Activated CD4-positive, alpha-beta T cell treated with anti-CD3 and anti-CD28 coated beads, Interleukin-2, amount 10 ng/mL, durations not matched to agents 7 days and 5 days (primary cell): ENCODE measurements at regions not wholly inside any gene's neighbourhood (a gene's known extent, or its start where the extent isn't known, plus 50 kb on each side); places are given as distances from the start of the nearest gene placed in this dataset.
"Not testable (repeated sequence)": the region's sequence is repeated elsewhere in the genome, so short reads cannot be mapped to it uniquely, and the experiment has no call there.

Experiments
- CTCF ChIA-PET: fragments of 350-600 bp; sonication (Branson Sonifier 250); formaldehyde crosslinking; loops from one replicate; lab custom pipeline; 2021; ENCODE audit warnings: antibody characterized with exemption; lab: Charles Lee
- POLR2A ChIA-PET: fragments of 350-600 bp; sonication (Branson Sonifier 250); formaldehyde crosslinking; loops from one replicate; lab custom pipeline; 2021; ENCODE audit warnings: antibody characterized with exemption; lab: Charles Lee
- DNase-seq: peaks from one replicate; pipeline ENCODE4 v3.0.0-alpha.2; 2020
- H3K27ac Mint-ChIP-seq: one replicate; pipeline ENCODE4 v1.8.0; 2021; ENCODE audit warnings: mild to moderate bottlenecking, moderate library complexity, mixed read lengths
- H3K27me3 Mint-ChIP-seq: one replicate; pipeline ENCODE4 v1.8.0; 2021; ENCODE audit warnings: mixed read lengths
- H3K36me3 Mint-ChIP-seq: one replicate; pipeline ENCODE4 v1.8.0; 2021; ENCODE audit warnings: low read depth, mixed read lengths
- H3K4me1 Mint-ChIP-seq: one replicate; pipeline ENCODE4 v1.8.0; 2021; ENCODE audit warnings: mixed read lengths
- H3K4me3 Mint-ChIP-seq: one replicate; pipeline ENCODE4 v1.8.0; 2021; ENCODE audit warnings: mild to moderate bottlenecking, moderate library complexity, mixed read lengths
- H3K9me3 Mint-ChIP-seq: one replicate; pipeline ENCODE4 v1.8.0; 2021; ENCODE audit warnings: mixed read lengths

GRCh38 chr5:173486355-173487225, 129.9 kb downstream of the BOD1 start:
- ChIA-PET POLR2A (no interaction called here), CTCF (no interaction called here)
- H3K36me3 Mint-ChIP-seq = no peaks in the 10 kb centered on the region
- no peak for DNase-seq
- no peaks in the 10 kb centered on the region for H3K4me1 Mint-ChIP-seq
- H3K27ac Mint-ChIP-seq = no peak overlapping the region
- no peak overlapping the region for H3K4me3 Mint-ChIP-seq
- peaks cover 2% of the 10 kb centered on the region for H3K27me3 Mint-ChIP-seq
- no peaks in the 10 kb centered on the region for H3K9me3 Mint-ChIP-seq

- H3K9me3 Mint-ChIP-seq = no peaks in the 10 kb centered on the region
- H3K27ac Mint-ChIP-seq = no peak overlapping the region
- DNase-seq = no peak
- POLR2A ChIA-PET = no interaction called here
- H3K36me3 Mint-ChIP-seq = no peaks in the 10 kb centered on the region
- CTCF ChIA-PET = no interaction called here
- no peaks in the 10 kb centered on the region for H3K4me1 Mint-ChIP-seq
- H3K27me3 Mint-ChIP-seq = peaks cover 2% of the 10 kb centered on the region
- H3K4me3 Mint-ChIP-seq = no peak overlapping the region
Measured at GRCh38 chr5:173484569-173484968, 131.9 kb downstream of the BOD1 start.

DNA sequence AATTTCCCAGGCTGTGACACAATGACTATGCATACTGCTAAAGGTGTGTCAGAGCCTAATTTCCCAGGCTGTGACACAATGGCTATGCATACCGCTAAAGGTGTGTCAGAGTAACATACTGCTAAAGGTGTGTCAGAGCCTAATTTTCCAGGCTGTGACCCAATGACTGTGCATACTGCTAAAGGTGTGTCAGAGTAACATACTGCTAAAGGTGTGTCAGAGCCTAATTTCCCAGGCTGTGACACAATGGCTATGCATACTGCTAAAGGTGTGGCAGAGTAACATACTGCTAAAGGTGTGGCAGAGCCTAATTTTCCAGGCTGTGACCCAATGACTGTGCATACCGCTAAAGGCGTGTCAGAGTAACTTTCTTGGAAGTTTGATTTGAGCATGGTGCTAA, 132.9 kb downstream of the BOD1 start:
- H3K27me3 Mint-ChIP-seq, H3K27ac Mint-ChIP-seq, H3K4me3 Mint-ChIP-seq, POLR2A ChIA-PET, CTCF ChIA-PET, H3K4me1 Mint-ChIP-seq, DNase-seq, H3K9me3 Mint-ChIP-seq, H3K36me3 Mint-ChIP-seq: not testable (repeated sequence)

DNA sequence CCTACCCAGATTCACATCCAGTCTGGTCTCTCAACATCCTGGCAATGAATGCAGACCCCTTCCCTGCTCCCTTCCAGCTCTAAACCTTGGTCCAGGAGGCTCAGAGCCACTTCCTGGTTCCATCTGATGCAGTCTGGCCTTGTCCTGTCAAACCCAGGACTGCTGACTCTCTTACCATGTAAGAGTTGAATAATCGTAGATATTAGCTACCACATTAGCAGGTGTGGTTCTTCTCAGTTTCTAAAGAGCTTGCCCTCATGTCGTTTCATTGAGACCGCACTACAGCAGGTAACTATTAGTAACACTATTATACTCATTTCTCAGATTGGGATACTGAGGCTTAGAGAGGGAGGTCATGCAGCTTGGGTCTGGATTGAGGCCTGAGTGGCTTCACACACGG, 133.3 kb downstream of the BOD1 start:
- ChIA-PET POLR2A (no interaction called here), CTCF (no interaction called here)
- no peak overlapping the region for H3K27ac Mint-ChIP-seq
- no peaks in the 10 kb centered on the region for H3K9me3 Mint-ChIP-seq
- no peaks in the 10 kb centered on the region for H3K4me1 Mint-ChIP-seq
- H3K4me3 Mint-ChIP-seq = no peak overlapping the region
- peaks cover 2% of the 10 kb centered on the region for H3K27me3 Mint-ChIP-seq
- no peak for DNase-seq
- no peaks in the 10 kb centered on the region for H3K36me3 Mint-ChIP-seq

DNA sequence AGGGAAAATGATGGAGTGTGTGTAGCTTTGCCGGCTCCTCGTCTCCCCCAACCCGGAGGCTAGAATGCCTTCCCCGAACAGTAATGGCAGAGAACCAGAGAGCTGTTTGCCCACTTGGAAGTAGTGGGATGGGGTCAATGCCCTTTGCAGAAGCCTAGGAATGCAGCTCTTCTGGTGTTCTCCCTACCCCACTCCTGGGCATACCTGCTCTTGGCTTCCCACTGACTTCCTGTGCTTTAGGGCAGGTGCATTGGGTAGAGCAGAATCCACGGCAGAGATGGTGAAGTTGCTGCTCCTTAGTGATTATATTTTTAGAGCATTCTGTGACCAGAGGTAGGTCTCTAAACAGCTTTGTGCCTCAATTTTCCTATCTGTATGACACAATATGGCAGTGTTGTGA, 134.6 kb downstream of the BOD1 start:
- no peak overlapping the region for H3K27ac Mint-ChIP-seq

GRCh38 chr5:173480896-173481295, 135.6 kb downstream of the BOD1 start:
- Mint-ChIP-seq H3K4me3 (no peak overlapping the region), H3K36me3 (no peaks in the 10 kb centered on the region), H3K9me3 (no peaks in the 10 kb centered on the region), H3K4me1 (no peaks in the 10 kb centered on the region), H3K27me3 (peaks cover 2% of the 10 kb centered on the region), H3K27ac (no peak overlapping the region)
- no peak for DNase-seq
- ChIA-PET CTCF (no interaction called here), POLR2A (no interaction called here)

More for the DNA sequence above, 134.6 kb downstream of the BOD1 start:
- Mint-ChIP-seq H3K4me1 (no peaks in the 10 kb centered on the region), H3K27me3 (peaks cover 2% of the 10 kb centered on the region), H3K36me3 (no peaks in the 10 kb centered on the region), H3K9me3 (no peaks in the 10 kb centered on the region), H3K4me3 (no peak overlapping the region)
- ChIA-PET CTCF (no interaction called here), POLR2A (no interaction called here)
- DNase-seq = no peak

DNA sequence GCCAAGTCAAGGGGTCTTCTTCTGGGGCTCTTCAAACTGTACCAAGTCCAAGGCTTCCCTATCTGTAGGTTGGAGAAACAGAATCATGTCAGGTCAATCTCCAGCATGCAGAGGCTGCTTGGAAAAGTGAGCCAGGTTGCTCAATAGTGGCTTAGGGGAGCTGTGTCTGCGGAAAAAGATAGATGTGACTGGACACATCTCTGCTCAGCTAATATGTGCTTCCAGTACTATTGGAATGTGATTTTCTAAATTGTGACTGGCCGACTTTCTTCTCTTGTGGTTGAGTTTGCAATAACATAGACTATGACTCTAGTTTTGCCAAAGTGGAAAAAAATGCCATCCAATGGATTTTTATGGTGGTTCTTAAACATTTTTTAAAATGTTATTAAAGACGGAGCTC, 136.7 kb downstream of the BOD1 start:
- ChIA-PET POLR2A (no interaction called here), CTCF (no interaction called here)
- Mint-ChIP-seq H3K4me3 (no peak overlapping the region), H3K4me1 (no peaks in the 10 kb centered on the region), H3K36me3 (no peaks in the 10 kb centered on the region), H3K27me3 (peaks cover 2% of the 10 kb centered on the region), H3K27ac (no peak overlapping the region), H3K9me3 (no peaks in the 10 kb centered on the region)
- no peak for DNase-seq

GRCh38 chr5:173477345-173478040, 139.0 kb downstream of the BOD1 start:
- Mint-ChIP-seq H3K27ac (no peak overlapping the region), H3K4me3 (no peak overlapping the region), H3K4me1 (no peaks in the 10 kb centered on the region), H3K36me3 (no peaks in the 10 kb centered on the region), H3K27me3 (no peaks in the 10 kb centered on the region), H3K9me3 (no peaks in the 10 kb centered on the region)
- DNase-seq = no peak
- ChIA-PET POLR2A (no interaction called here), CTCF (no interaction called here)

DNA sequence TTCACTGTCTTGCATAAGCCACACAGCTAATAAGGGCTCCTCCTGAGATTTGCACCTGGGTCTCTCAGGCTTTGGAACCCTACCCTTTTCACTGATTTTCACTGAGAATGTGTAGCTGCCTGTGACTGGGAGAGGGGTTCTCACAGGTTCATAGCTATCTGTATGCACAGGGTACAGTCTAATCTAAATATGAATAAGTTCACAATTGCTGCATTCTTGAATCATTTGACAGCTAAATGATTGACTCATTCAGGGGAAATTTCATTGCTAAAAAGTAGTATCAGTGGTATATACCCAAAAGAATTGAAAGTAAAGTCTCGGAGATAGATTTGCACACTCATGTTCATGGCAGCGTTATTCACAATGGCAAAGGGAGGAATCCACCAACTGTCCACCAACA, 140.7 kb downstream of the BOD1 start:
- POLR2A ChIA-PET = no interaction called here
- CTCF ChIA-PET = interaction anchor here (0.6 to 0.9 kb wide), 2 partner anchors 278 to 579 kb away, joined by 3 read pairs; no protein-coding TSS in a partner anchor
- H3K4me3 Mint-ChIP-seq = no peak overlapping the region
- H3K4me1 Mint-ChIP-seq = no peaks in the 10 kb centered on the region
- no peaks in the 10 kb centered on the region for H3K27me3 Mint-ChIP-seq
- H3K9me3 Mint-ChIP-seq = no peaks in the 10 kb centered on the region
- no peak overlapping the region for H3K27ac Mint-ChIP-seq
- H3K36me3 Mint-ChIP-seq = no peaks in the 10 kb centered on the region
- no peak for DNase-seq

DNA sequence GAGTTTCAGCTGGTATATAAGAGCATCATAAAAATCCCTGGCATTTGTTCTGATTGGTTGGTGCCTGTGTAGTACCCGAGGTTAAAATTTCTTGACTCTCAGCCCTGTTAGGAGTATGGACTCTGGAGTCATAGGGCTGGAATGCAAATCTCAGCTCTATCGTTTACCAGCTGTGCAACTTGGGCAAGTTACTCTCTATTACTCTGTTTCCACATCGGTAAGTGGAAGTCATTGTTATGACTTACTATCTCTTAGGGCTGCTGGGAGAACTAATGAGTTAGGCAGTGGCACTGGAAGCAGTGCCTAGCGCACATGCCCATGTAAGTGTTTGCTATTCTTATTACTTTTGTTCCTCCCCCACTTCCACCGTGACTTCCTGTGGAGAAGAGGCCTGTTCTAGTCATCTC, 141.6 kb downstream of the BOD1 start:
- Mint-ChIP-seq H3K27me3 (no peaks in the 10 kb centered on the region), H3K27ac (no peak overlapping the region), H3K4me3 (no peak overlapping the region), H3K4me1 (no peaks in the 10 kb centered on the region), H3K36me3 (no peaks in the 10 kb centered on the region), H3K9me3 (no peaks in the 10 kb centered on the region)
- ChIA-PET POLR2A (no interaction called here), CTCF (interaction anchor here (0.9 kb wide), 1 partner anchor 278 kb away, joined by 3 read pairs; no protein-coding TSS in a partner anchor)
- DNase-seq = no peak

DNA sequence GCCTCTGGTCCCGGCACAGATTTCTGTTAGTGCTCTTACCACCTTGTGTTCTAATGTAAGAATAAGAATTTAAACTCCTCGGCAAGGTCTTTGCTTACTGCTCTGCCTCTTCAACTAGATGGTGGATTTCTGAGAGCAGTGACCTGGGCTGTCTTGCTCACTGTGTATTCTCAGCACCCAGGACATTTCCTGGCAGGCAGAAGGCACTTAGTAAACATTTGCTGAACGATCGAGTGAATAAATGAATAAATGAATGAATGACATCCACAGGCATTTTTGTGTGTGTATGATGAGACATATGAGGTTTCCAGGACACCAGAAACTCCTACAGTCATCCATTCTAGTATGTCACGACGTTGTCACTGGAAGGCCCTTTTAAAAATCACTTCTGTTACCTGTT, 143.2 kb downstream of the BOD1 start:
- no peaks in the 10 kb centered on the region for H3K36me3 Mint-ChIP-seq
- H3K27ac Mint-ChIP-seq = no peak overlapping the region
- POLR2A ChIA-PET = no interaction called here
- CTCF ChIA-PET = interaction anchor here (1.0 kb wide), 1 partner anchor 12 kb away, joined by 3 read pairs; no protein-coding TSS in a partner anchor
- no peaks in the 10 kb centered on the region for H3K27me3 Mint-ChIP-seq
- H3K4me1 Mint-ChIP-seq = no peaks in the 10 kb centered on the region
- DNase-seq = no peak
- H3K9me3 Mint-ChIP-seq = no peaks in the 10 kb centered on the region
- no peak overlapping the region for H3K4me3 Mint-ChIP-seq

- no peak overlapping the region for H3K27ac Mint-ChIP-seq
- no peaks in the 10 kb centered on the region for H3K36me3 Mint-ChIP-seq
Measured at GRCh38 chr5:173472784-173473278, 143.6 kb downstream of the BOD1 start.

DNA sequence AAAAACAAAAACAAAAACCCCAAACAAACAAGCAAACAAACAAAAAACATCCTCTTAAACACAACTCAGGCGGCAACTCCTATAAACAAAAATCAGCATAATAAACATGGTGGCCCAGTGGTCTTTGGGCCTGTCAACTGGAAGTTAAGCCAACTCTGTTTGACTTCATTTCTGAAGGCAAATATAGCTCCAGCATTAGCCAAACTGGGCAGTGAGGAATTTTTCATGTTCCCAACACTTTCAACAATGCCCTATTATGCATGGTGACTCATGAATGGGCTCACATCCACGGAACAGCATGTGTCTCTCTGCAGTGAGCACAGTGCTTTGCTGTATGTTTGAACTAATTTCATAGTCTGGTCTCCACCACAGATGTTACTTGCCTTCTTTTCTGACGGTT, 143.9 kb upstream of the STC2 start:
- no peaks in the 10 kb centered on the region for H3K27me3 Mint-ChIP-seq
- H3K4me3 Mint-ChIP-seq = no peak overlapping the region
- ChIA-PET POLR2A (no interaction called here), CTCF (interaction anchor here (0.7 to 1.0 kb wide), 2 partner anchors 11 to 79 kb away, joined by 3 read pairs; no protein-coding TSS in a partner anchor)
- no peaks in the 10 kb centered on the region for H3K36me3 Mint-ChIP-seq
- H3K4me1 Mint-ChIP-seq = no peaks in the 10 kb centered on the region
- no peak for DNase-seq
- H3K27ac Mint-ChIP-seq = no peak overlapping the region
- no peaks in the 10 kb centered on the region for H3K9me3 Mint-ChIP-seq

More at GRCh38 chr5:173472784-173473278, 143.6 kb downstream of the BOD1 start:
- CTCF ChIA-PET = interaction anchor here (0.7 to 1.0 kb wide), 2 partner anchors 12 to 78 kb away, joined by 3 read pairs; no protein-coding TSS in a partner anchor
- Mint-ChIP-seq H3K9me3 (no peaks in the 10 kb centered on the region), H3K4me3 (no peak overlapping the region), H3K27me3 (no peaks in the 10 kb centered on the region), H3K4me1 (no peaks in the 10 kb centered on the region)
- no peak for DNase-seq
- POLR2A ChIA-PET = no interaction called here
